WTC11 (cell line): ENCODE measurements at regions not wholly inside any gene's neighbourhood (a gene's known extent, or its start where the extent isn't known, plus 50 kb on each side); places are given as distances from the start of the nearest gene placed in this dataset.

ENCODE experiments used
- ATAC-seq: fragments of 200-7000 bp; cut with Tn5 transposase; 2 replicates; pipeline ENCODE4 v1.10.0; 2021; ENCODE audit warnings: mild to moderate bottlenecking, moderate library complexity
- CTCF ChIA-PET: fragments of 300-600 bp; sonication (Branson Sonifier 250); formaldehyde crosslinking; loops from one replicate; lab custom pipeline; 2021; ENCODE audit warnings: antibody characterized with exemption; lab: Charles Lee
- POLR2A ChIA-PET: fragments of 350-600 bp; sonication (Branson Sonifier 250); formaldehyde crosslinking; loops from one replicate; lab custom pipeline; 2021; ENCODE audit warnings: antibody characterized with exemption; lab: Charles Lee
- DNase-seq: peaks from one replicate; pipeline ENCODE4 v3.0.0; 2021; ENCODE audit warnings: low spot score
- H3K27ac Mint-ChIP-seq: 2 replicates; pipeline ENCODE4 v1.8.0; 2021; ENCODE audit warnings: mixed read lengths
- H3K27me3 Mint-ChIP-seq: 2 replicates; pipeline ENCODE4 v1.8.0; 2021; ENCODE audit warnings: low read depth, mild to moderate bottlenecking, moderate library complexity, mixed read lengths
- H3K36me3 Mint-ChIP-seq: 2 replicates; pipeline ENCODE4 v1.8.0; 2021; ENCODE audit warnings: mixed read lengths
- H3K4me1 Mint-ChIP-seq: 2 replicates; pipeline ENCODE4 v1.8.0; 2022; ENCODE audit warnings: mixed read lengths
- H3K4me3 Mint-ChIP-seq: 2 replicates; pipeline ENCODE4 v1.8.0; 2021; ENCODE audit warnings: mild to moderate bottlenecking, moderate library complexity, mixed read lengths
- H3K9me3 Mint-ChIP-seq: 2 replicates; pipeline ENCODE4 v1.8.0; 2021; ENCODE audit warnings: mixed read lengths
- CREB1 ChIP-seq: sonication (generic); formaldehyde crosslinking; IDR thresholded peaks from 2 replicates; pipeline ENCODE4 v1.8.0; 2023; ENCODE audit warnings: mild to moderate bottlenecking, missing genetic modification reagents
- ELF4 ChIP-seq: sonication (generic); formaldehyde crosslinking; IDR thresholded peaks from 2 replicates; pipeline ENCODE4 v1.8.1; 2022; ENCODE audit warnings: low read depth, mild to moderate bottlenecking, moderate library complexity, missing genetic modification reagents
- EMX1 ChIP-seq: fragments of 250-450 bp; sonication (Bioruptor Pico); IDR thresholded peaks from 2 replicates; pipeline ENCODE4 v1.8.0; 2021; ENCODE audit warnings: mild to moderate bottlenecking
- ESRRA ChIP-seq: sonication (generic); formaldehyde crosslinking; IDR thresholded peaks from 2 replicates; pipeline ENCODE4 v1.8.1; 2022; ENCODE audit warnings: mild to moderate bottlenecking, missing genetic modification reagents, borderline replicate concordance
- ETV6 ChIP-seq: sonication (generic); formaldehyde crosslinking; IDR thresholded peaks from 2 replicates; pipeline ENCODE4 v1.8.1; 2022; ENCODE audit warnings: mild to moderate bottlenecking, missing genetic modification reagents
- FOXJ3 ChIP-seq: sonication (generic); formaldehyde crosslinking; IDR thresholded peaks from 2 replicates; pipeline ENCODE4 v1.9.0; 2021; ENCODE audit warnings: missing genetic modification reagents, mild to moderate bottlenecking, borderline replicate concordance
- FOXK1 ChIP-seq: sonication (generic); formaldehyde crosslinking; IDR thresholded peaks from 2 replicates; pipeline ENCODE4 v1.8.0; 2022; ENCODE audit warnings: mild to moderate bottlenecking, moderate library complexity, missing genetic modification reagents
- FOXP1 ChIP-seq: sonication (generic); formaldehyde crosslinking; IDR thresholded peaks from 2 replicates; pipeline ENCODE4 v1.8.0; 2022; ENCODE audit warnings: missing genetic modification reagents, mild to moderate bottlenecking, moderate library complexity, borderline replicate concordance
- MXD4 ChIP-seq: fragments of 250-450 bp; sonication (Bioruptor Pico); IDR thresholded peaks from 2 replicates; pipeline ENCODE4 v1.8.0; 2021; ENCODE audit warnings: mild to moderate bottlenecking, moderate library complexity, borderline replicate concordance
- OVOL2 ChIP-seq: fragments of 250-450 bp; sonication (Bioruptor Pico); IDR thresholded peaks from 2 replicates; pipeline ENCODE4 v1.9.0; 2021; ENCODE audit warnings: mild to moderate bottlenecking, borderline replicate concordance
- SMAD4 ChIP-seq: sonication (generic); formaldehyde crosslinking; IDR thresholded peaks from 2 replicates; pipeline ENCODE4 v1.8.0; 2022; ENCODE audit warnings: mild to moderate bottlenecking, missing genetic modification reagents
- TCF7 ChIP-seq: sonication (generic); formaldehyde crosslinking; IDR thresholded peaks from 2 replicates; pipeline ENCODE4 v1.8.0; 2022; ENCODE audit warnings: mild to moderate bottlenecking, low read depth, missing genetic modification reagents, moderate library complexity
- ZNF232 ChIP-seq: sonication (generic); formaldehyde crosslinking; IDR thresholded peaks from 2 replicates; pipeline ENCODE4 v1.8.0; 2022; ENCODE audit warnings: mild to moderate bottlenecking, missing genetic modification reagents
- ZNF423 ChIP-seq: fragments of 250-450 bp; sonication (Bioruptor Pico); IDR thresholded peaks from 2 replicates; pipeline ENCODE4 v2.1.2; 2022; ENCODE audit warnings: mild to moderate bottlenecking, moderate library complexity
- TF ChIP-seq, protein P1 (sequence below): fragments of 250-450 bp; sonication (Bioruptor Pico); IDR thresholded peaks from 2 replicates; pipeline ENCODE4 v1.9.0; 2021; ENCODE audit warnings: mild to moderate bottlenecking, borderline replicate concordance
- TF ChIP-seq, protein P2 (sequence below): sonication (generic); formaldehyde crosslinking; IDR thresholded peaks from 2 replicates; pipeline ENCODE4 v1.8.0; 2022; ENCODE audit warnings: mild to moderate bottlenecking, missing genetic modification reagents
- TF ChIP-seq, protein P3 (sequence below): fragments of 250-450 bp; sonication (Bioruptor Pico); conservative IDR thresholded peaks from 2 replicates; pipeline ENCODE4 v1.9.0; 2021; ENCODE audit warnings: mild to moderate bottlenecking
- TF ChIP-seq, protein P4 (sequence below): sonication (generic); formaldehyde crosslinking; IDR thresholded peaks from 2 replicates; pipeline ENCODE4 v1.8.1; 2022; ENCODE audit warnings: low read depth, mild to moderate bottlenecking, moderate library complexity, missing genetic modification reagents, borderline replicate concordance
- TF ChIP-seq, protein P5 (sequence below): fragments of 250-450 bp; sonication (Bioruptor Pico); IDR thresholded peaks from 2 replicates; pipeline ENCODE4 v1.8.0; 2021; ENCODE audit warnings: mild to moderate bottlenecking
- TF ChIP-seq, protein P6 (sequence below): sonication (generic); formaldehyde crosslinking; IDR thresholded peaks from 2 replicates; pipeline ENCODE4 v1.8.1; 2023; ENCODE audit warnings: mild to moderate bottlenecking, missing genetic modification reagents
- TF ChIP-seq, protein P7 (sequence below): fragments of 200-600 bp; IDR thresholded peaks from 2 replicates; pipeline ENCODE4 v1.8.0; 2022; ENCODE audit warnings: antibody characterized with exemption

DNA sequence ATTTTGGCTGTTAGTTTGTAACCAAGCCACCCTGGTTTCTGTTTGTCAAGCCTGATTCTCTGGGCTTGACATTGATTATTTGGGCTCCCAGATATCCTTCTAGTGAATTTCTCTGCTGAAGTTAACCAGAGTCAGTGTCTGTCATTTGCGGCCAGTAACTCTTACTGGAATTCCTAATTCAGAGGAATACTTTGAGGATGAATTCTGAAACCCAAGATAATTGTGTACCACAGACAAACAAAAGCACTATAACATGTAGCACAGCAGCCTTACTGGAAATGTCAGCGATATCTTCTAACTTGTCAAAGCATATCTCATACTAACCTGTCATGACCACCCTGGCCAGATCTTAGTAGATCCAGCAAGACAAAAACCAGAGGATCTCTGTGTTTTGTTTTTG, 84.4 kb upstream of the HIF1A start:
- ChIA-PET CTCF (no interaction called here), POLR2A (no interaction called here)
- no peaks in the 10 kb centered on the region for H3K9me3 Mint-ChIP-seq
- H3K27me3 Mint-ChIP-seq, result no peaks in the 10 kb centered on the region
- H3K36me3 Mint-ChIP-seq, result no peaks in the 10 kb centered on the region
- DNase-seq, result no peak
- ATAC-seq, result no peak
- no peak overlapping the region for H3K27ac Mint-ChIP-seq
- peaks cover 69% of the 10 kb centered on the region for H3K4me1 Mint-ChIP-seq
- no peak overlapping the region for H3K4me3 Mint-ChIP-seq
- no peak for TF ChIP-seq OVOL2 (CRISPR knock-in tag)
- TF ChIP-seq, protein P1, sequence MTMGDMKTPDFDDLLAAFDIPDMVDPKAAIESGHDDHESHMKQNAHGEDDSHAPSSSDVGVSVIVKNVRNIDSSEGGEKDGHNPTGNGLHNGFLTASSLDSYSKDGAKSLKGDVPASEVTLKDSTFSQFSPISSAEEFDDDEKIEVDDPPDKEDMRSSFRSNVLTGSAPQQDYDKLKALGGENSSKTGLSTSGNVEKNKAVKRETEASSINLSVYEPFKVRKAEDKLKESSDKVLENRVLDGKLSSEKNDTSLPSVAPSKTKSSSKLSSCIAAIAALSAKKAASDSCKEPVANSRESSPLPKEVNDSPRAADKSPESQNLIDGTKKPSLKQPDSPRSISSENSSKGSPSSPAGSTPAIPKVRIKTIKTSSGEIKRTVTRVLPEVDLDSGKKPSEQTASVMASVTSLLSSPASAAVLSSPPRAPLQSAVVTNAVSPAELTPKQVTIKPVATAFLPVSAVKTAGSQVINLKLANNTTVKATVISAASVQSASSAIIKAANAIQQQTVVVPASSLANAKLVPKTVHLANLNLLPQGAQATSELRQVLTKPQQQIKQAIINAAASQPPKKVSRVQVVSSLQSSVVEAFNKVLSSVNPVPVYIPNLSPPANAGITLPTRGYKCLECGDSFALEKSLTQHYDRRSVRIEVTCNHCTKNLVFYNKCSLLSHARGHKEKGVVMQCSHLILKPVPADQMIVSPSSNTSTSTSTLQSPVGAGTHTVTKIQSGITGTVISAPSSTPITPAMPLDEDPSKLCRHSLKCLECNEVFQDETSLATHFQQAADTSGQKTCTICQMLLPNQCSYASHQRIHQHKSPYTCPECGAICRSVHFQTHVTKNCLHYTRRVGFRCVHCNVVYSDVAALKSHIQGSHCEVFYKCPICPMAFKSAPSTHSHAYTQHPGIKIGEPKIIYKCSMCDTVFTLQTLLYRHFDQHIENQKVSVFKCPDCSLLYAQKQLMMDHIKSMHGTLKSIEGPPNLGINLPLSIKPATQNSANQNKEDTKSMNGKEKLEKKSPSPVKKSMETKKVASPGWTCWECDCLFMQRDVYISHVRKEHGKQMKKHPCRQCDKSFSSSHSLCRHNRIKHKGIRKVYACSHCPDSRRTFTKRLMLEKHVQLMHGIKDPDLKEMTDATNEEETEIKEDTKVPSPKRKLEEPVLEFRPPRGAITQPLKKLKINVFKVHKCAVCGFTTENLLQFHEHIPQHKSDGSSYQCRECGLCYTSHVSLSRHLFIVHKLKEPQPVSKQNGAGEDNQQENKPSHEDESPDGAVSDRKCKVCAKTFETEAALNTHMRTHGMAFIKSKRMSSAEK (CRISPR knock-in tag), result no peak
- no peak for TF ChIP-seq ELF4 (CRISPR knock-in tag)
- TF ChIP-seq SMAD4 (CRISPR knock-in tag), result no peak
- TF ChIP-seq FOXK1 (CRISPR knock-in tag), result no peak
- TF ChIP-seq, protein P2, sequence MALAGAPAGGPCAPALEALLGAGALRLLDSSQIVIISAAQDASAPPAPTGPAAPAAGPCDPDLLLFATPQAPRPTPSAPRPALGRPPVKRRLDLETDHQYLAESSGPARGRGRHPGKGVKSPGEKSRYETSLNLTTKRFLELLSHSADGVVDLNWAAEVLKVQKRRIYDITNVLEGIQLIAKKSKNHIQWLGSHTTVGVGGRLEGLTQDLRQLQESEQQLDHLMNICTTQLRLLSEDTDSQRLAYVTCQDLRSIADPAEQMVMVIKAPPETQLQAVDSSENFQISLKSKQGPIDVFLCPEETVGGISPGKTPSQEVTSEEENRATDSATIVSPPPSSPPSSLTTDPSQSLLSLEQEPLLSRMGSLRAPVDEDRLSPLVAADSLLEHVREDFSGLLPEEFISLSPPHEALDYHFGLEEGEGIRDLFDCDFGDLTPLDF (CRISPR knock-in tag), result no peak
- no peak for TF ChIP-seq EMX1 (CRISPR knock-in tag)
- TF ChIP-seq ETV6 (CRISPR knock-in tag), result no peak
- TF ChIP-seq FOXJ3, result no peak
- TF ChIP-seq, protein P3, sequence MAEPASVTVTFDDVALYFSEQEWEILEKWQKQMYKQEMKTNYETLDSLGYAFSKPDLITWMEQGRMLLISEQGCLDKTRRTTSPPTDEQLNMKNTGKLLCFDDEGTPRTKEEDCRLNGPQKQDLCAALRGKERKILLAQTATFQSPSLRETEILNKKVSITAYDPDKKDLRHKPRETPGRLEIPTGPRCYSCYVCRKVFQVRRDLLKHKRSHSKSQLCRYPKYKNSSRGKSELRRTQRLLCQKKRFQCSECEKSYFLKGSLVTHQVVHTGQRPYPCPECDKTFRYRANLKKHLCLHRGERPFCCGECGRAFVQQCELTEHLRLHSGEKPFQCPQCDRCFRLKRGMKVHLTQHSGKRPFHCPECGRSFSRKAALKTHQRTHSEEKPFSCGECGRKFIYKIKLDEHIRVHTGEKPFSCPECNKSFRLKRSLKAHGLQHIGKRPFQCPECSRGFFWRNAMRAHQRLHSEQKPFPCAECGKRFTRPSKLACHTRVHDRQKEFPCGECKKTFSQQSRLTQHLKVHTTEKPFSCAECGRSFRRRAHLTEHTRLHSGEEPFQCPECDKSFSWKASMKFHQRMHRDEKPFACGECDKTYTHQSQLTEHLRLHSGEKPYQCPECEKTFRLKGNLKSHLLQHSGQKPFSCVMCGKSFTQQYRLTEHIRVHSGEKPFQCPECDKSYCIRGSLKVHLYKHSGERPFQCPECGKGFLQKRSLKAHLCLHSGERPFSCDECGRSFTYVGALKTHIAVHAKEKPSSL (CRISPR knock-in tag), result no peak
- TF ChIP-seq ESRRA (CRISPR knock-in tag), result no peak
- no peak for TF ChIP-seq MXD4 (CRISPR knock-in tag)
- no peak for TF ChIP-seq TCF7
- no peak for TF ChIP-seq ZNF232 (CRISPR knock-in tag)
- TF ChIP-seq ZNF423 (CRISPR knock-in tag), result no peak
- no peak for TF ChIP-seq FOXP1 (CRISPR knock-in tag)

DNA sequence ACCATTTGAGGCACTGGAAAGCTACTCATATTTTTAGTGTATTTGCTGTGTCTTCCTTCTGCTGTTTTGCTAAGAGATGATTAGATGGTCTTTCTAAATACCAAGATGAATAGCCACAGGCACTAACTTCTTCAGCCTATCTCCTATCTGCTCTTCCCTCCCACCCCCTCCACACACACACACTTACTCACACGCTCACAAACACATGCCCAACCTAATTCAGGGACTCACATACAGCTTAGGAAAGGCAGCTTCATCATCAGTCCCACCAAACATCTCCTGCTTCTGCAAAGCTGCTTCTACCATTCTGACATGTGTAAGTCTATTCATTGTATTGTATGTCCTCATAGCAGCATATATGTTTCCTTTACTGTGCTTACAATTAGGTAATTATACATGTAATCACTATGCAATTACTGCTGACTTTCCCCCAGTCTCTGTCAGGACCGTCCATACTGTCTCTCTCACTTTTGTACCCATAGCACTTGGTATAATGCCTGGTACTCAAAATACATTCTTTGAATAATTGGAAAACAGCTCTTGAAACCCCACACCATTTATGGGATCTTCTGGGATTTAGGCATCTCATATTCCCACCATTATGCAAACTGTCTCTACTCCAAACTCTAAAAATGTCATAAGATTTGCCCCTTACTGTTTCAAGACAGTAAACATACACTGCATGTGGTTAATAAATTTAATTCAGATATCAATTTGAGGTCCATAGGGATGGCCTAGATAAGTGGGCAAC, 83.3 kb upstream of the HIF1A start:
- Mint-ChIP-seq H3K27ac (peak overlapping the region; percentile 24; the same call in 1 of the 2 replicates), H3K4me1 (peaks cover 66% of the 10 kb centered on the region), H3K9me3 (no peaks in the 10 kb centered on the region), H3K36me3 (no peaks in the 10 kb centered on the region), H3K27me3 (no peaks in the 10 kb centered on the region), H3K4me3 (no peak overlapping the region)
- ATAC-seq (no peak), DNase-seq (no peak)
- CTCF ChIA-PET, result interaction anchor here (0.6 kb wide), 1 partner anchor 315 kb away, joined by 3 read pairs; no protein-coding TSS in a partner anchor
- POLR2A ChIA-PET, result no interaction called here
- TF ChIP-seq, protein P4, sequence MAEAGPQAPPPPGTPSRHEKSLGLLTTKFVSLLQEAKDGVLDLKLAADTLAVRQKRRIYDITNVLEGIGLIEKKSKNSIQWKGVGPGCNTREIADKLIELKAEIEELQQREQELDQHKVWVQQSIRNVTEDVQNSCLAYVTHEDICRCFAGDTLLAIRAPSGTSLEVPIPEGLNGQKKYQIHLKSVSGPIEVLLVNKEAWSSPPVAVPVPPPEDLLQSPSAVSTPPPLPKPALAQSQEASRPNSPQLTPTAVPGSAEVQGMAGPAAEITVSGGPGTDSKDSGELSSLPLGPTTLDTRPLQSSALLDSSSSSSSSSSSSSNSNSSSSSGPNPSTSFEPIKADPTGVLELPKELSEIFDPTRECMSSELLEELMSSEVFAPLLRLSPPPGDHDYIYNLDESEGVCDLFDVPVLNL (CRISPR knock-in tag), result no peak
- TF ChIP-seq, protein P5, sequence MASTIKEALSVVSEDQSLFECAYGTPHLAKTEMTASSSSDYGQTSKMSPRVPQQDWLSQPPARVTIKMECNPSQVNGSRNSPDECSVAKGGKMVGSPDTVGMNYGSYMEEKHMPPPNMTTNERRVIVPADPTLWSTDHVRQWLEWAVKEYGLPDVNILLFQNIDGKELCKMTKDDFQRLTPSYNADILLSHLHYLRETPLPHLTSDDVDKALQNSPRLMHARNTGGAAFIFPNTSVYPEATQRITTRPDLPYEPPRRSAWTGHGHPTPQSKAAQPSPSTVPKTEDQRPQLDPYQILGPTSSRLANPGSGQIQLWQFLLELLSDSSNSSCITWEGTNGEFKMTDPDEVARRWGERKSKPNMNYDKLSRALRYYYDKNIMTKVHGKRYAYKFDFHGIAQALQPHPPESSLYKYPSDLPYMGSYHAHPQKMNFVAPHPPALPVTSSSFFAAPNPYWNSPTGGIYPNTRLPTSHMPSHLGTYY (CRISPR knock-in tag), result no peak
- TF ChIP-seq ELF4 (CRISPR knock-in tag) (no peak), ESRRA (CRISPR knock-in tag) (no peak), CREB1 (CRISPR knock-in tag) (no peak)
- TF ChIP-seq, protein P6, sequence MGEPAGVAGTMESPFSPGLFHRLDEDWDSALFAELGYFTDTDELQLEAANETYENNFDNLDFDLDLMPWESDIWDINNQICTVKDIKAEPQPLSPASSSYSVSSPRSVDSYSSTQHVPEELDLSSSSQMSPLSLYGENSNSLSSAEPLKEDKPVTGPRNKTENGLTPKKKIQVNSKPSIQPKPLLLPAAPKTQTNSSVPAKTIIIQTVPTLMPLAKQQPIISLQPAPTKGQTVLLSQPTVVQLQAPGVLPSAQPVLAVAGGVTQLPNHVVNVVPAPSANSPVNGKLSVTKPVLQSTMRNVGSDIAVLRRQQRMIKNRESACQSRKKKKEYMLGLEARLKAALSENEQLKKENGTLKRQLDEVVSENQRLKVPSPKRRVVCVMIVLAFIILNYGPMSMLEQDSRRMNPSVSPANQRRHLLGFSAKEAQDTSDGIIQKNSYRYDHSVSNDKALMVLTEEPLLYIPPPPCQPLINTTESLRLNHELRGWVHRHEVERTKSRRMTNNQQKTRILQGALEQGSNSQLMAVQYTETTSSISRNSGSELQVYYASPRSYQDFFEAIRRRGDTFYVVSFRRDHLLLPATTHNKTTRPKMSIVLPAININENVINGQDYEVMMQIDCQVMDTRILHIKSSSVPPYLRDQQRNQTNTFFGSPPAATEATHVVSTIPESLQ, result no peak
- TF ChIP-seq, protein P7, sequence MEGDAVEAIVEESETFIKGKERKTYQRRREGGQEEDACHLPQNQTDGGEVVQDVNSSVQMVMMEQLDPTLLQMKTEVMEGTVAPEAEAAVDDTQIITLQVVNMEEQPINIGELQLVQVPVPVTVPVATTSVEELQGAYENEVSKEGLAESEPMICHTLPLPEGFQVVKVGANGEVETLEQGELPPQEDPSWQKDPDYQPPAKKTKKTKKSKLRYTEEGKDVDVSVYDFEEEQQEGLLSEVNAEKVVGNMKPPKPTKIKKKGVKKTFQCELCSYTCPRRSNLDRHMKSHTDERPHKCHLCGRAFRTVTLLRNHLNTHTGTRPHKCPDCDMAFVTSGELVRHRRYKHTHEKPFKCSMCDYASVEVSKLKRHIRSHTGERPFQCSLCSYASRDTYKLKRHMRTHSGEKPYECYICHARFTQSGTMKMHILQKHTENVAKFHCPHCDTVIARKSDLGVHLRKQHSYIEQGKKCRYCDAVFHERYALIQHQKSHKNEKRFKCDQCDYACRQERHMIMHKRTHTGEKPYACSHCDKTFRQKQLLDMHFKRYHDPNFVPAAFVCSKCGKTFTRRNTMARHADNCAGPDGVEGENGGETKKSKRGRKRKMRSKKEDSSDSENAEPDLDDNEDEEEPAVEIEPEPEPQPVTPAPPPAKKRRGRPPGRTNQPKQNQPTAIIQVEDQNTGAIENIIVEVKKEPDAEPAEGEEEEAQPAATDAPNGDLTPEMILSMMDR, result no peak
